Keratinocyte (primary cell): ENCODE measurements at regions not wholly inside any gene's neighbourhood (a gene's known extent, or its start where the extent isn't known, plus 50 kb on each side); places are given as distances from the start of the nearest gene placed in this dataset.

Source experiments
- CTCF ChIP-seq, 3 experiments: IDR thresholded peaks in 1 of 3; conservative IDR thresholded peaks in 1 of 3; optimal IDR thresholded peaks in 1 of 3; 2 replicates in 2 of 3; 3 replicates in 1 of 3; pipeline versions ENCODE3 to v1.5.1; 2011; ENCODE audit warnings: low read length in 3 of 3, mild to moderate bottlenecking in 3 of 3, moderate library complexity in 2 of 3, control low read depth in 1 of 3, inconsistent platforms in 1 of 3; ENCODE audit not compliant: insufficient read depth in 2 of 3; ENCODE audit errors: extremely low read depth in 1 of 3
- EZH2 ChIP-seq: IDR thresholded peaks from one replicate; pipeline ENCODE4 v1.6.1; 2012; ENCODE audit warnings: inconsistent platforms, mild to moderate bottlenecking, low read length, moderate library complexity

GRCh38 chr21:22627911-22628310, 1629.7 kb downstream of the NCAM2 start:
- TF ChIP-seq CTCF (optimal IDR thresholded peaks at IDR 0.05 in 1 of 3, IDR thresholded peaks at IDR 0.05 in 1 of 3, conservative IDR thresholded peaks at IDR 0.05 in 1 of 3; ENCODE audit: extremely low read depth in 1 of 3, insufficient read depth in 2 of 3, low read length in 3 of 3), result no peak
- no peak for TF ChIP-seq EZH2
